ENCODE measurements at regions not wholly inside any gene's neighbourhood (a gene's known extent, or its start where the extent isn't known, plus 50 kb on each side); places are given as distances from the start of the nearest gene placed in this dataset.
"Not testable (repeated sequence)": the region's sequence is repeated elsewhere in the genome, so short reads cannot be mapped to it uniquely, and the experiment has no call there.

DNA sequence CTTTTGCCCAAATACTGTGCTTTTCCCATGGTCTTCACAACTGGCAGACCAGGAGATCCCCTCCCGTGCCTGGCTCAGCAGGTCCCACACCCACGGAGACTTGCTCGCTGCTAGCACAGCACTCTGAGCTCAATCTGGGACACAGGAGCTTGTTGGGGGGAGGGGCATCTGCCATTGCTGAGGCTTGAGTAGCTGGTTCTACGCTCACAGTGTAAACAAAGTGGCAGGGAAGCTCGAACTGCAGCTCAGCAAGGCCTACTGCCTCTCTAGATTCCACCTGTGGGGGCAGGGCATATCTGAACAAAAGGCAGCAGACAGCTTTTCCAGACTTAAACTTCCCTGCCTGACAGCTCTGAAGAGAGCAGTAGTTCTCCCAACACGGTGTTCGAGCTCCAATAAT, 251.6 kb upstream of the PCDH18 start:
- H3K27ac Mint-ChIP-seq; DNase-seq (ENCODE audit: low spot score); H3K4me1 Mint-ChIP-seq (ENCODE audit: low read depth in 2 of 2); H3K27me3 Mint-ChIP-seq; ATAC-seq; H3K4me3 Mint-ChIP-seq: not testable (repeated sequence)
- Mint-ChIP-seq H3K36me3 (peaks cover 12% of the 10 kb centered on the region), H3K9me3 (peaks cover 28% of the 10 kb centered on the region)

DNA sequence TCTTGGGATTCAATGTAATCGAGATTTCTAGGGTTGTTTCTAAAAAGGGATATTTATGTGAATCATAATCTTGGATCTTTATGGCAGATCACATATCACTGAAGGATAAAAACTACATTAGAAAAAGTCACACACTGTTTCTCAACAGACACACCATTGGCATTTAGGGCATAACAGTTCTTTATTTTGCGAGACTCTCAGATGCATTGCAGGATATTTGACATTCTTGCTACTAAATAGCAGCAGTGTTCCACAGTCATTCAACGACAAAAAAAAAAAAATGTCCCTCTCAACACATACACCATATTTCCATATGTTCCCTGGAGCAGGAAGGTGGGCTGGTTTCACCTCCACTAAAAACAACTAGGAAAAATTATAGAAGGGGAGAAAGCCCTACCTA, 243.4 kb upstream of the PCDH18 start:
- Mint-ChIP-seq H3K27ac (no peak overlapping the region), H3K4me1 (ENCODE audit: low read depth in 2 of 2) (no peaks in the 10 kb centered on the region), H3K9me3 (peaks cover 8% of the 10 kb centered on the region), H3K36me3 (no peaks in the 10 kb centered on the region), H3K27me3 (no peaks in the 10 kb centered on the region), H3K4me3 (no peak overlapping the region)
- ATAC-seq, result no peak
- no peak for DNase-seq (ENCODE audit: low spot score)

DNA sequence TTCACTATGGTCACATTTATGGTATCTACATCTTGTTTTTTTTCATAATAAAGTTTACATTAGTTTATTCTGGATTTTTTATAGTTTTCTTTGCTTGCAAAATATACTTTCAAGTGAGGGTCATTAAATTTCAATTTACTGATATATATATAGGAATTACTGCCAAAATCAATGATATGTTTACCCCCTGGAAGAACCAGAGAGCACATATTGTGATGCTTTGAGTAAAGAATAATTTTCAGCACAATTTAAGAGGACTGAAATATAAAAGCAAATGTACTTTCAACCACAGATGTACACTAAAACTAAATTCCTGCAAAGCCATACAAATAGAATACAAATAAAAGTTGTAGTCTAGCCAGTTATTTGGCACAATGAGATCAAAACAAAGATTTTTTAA, 242.2 kb upstream of the PCDH18 start:
- DNase-seq (ENCODE audit: low spot score) (no peak), ATAC-seq (no peak)
- H3K9me3 Mint-ChIP-seq, result peaks cover 13% of the 10 kb centered on the region
- no peak overlapping the region for H3K27ac Mint-ChIP-seq
- no peaks in the 10 kb centered on the region for H3K27me3 Mint-ChIP-seq
- H3K4me1 Mint-ChIP-seq (ENCODE audit: low read depth in 2 of 2), result no peaks in the 10 kb centered on the region
- H3K4me3 Mint-ChIP-seq, result no peak overlapping the region
- no peaks in the 10 kb centered on the region for H3K36me3 Mint-ChIP-seq

DNA sequence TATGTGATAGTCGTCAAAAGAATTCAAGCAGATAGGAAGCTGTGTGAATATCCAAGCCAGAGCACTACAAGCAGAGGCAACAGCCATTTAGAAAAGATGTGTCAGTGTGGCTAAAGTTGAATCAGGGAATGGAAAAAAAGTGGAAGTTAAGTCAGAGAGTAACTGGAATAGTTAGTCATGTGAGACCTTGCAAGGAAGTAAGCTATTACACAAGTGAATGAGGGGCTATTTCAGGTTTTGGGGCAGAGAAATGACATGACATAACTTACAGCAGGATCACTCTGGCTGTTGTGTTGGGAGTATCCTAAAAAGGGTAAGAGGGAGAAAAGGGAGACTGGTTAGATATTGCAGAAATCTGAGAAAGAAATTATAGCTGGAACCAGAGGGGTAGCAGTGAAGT, 236.6 kb upstream of the PCDH18 start:
- no peaks in the 10 kb centered on the region for H3K4me1 Mint-ChIP-seq (ENCODE audit: low read depth in 2 of 2)
- no peaks in the 10 kb centered on the region for H3K27me3 Mint-ChIP-seq
- peaks cover 17% of the 10 kb centered on the region for H3K9me3 Mint-ChIP-seq
- DNase-seq (ENCODE audit: low spot score) (no peak), ATAC-seq (no peak)
- H3K4me3 Mint-ChIP-seq, result no peak overlapping the region
- no peak overlapping the region for H3K27ac Mint-ChIP-seq
- peaks cover 6% of the 10 kb centered on the region for H3K36me3 Mint-ChIP-seq

DNA sequence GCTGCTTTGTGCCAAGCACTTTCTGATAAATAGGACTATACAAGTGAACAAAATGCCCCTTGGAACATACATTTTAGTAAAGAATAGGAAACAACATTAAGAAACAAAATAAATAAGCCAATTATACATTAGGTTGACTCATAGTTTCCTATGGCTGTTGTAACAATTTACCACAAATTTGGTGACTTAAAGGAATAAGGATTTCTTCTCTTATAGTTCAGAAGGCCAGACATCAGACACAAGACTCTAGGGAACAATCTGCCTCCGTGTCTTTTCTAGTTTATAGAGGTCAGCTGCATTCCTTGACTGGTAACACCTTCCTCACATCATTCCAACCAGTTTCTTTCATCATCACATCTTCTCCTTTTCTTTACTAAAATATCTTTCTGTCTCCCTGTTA, 235.9 kb upstream of the PCDH18 start:
- Mint-ChIP-seq H3K36me3 (peaks cover 6% of the 10 kb centered on the region), H3K4me3 (no peak overlapping the region), H3K9me3 (peaks cover 18% of the 10 kb centered on the region), H3K4me1 (ENCODE audit: low read depth in 2 of 2) (no peaks in the 10 kb centered on the region), H3K27me3 (no peaks in the 10 kb centered on the region), H3K27ac (no peak overlapping the region)
- ATAC-seq, result no peak
- no peak for DNase-seq (ENCODE audit: low spot score)

DNA sequence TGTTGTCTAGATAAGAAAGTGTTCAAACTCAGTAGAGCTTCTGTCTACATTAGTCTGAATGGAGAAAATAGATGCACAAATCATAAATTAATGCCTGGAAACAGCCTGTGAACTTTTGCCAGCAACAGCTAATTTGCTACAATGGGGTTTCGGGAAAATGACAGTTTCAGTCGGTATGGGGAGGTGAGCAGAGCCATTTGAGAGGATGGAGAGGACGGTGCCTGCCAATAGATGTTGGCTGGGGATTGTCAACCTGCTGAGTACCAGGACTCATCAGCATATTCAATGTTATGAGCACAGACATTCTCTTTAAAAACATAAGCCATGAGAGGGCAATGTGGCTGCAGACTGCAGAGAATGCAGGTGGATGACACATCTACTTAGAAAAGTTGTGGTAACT, 230.3 kb upstream of the PCDH18 start:
- DNase-seq (ENCODE audit: low spot score) (no peak), ATAC-seq (no peak)
- Mint-ChIP-seq H3K4me3 (no peak overlapping the region), H3K27me3 (no peaks in the 10 kb centered on the region), H3K9me3 (peaks cover 9% of the 10 kb centered on the region), H3K4me1 (ENCODE audit: low read depth in 2 of 2) (no peaks in the 10 kb centered on the region), H3K27ac (no peak overlapping the region), H3K36me3 (no peaks in the 10 kb centered on the region)

- H3K4me1 Mint-ChIP-seq (ENCODE audit: low read depth in 2 of 2), result no peaks in the 10 kb centered on the region
- H3K36me3 Mint-ChIP-seq, result peaks cover 6% of the 10 kb centered on the region
- no peak for ATAC-seq
These were observed 222.6 kb upstream of the PCDH18 start for GRCh38 chr4:137754652-137755471.

DNA sequence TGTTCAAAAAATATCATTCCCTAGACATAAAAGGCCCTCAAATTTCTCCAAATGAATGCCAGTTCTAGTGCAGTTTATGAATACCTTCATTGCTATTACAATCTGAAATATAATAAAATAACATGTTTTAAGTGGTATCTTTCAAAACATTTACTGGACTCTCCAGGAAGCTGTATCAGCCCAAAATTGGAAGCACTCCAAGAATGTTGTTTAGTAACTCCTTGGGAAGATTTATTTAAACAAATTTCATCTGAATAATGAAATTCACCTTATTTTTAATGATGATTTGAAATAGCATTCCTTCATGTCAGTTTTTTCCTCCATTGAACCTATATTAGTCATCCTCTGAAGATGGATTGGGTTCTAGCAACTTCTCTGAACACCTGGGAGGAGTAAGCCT, 217.2 kb upstream of the PCDH18 start:
- no peak for ATAC-seq
- no peak for DNase-seq (ENCODE audit: low spot score)
- Mint-ChIP-seq H3K27ac (no peak overlapping the region), H3K9me3 (peaks cover 15% of the 10 kb centered on the region), H3K36me3 (peaks cover 6% of the 10 kb centered on the region), H3K27me3 (no peaks in the 10 kb centered on the region), H3K4me3 (no peak overlapping the region), H3K4me1 (ENCODE audit: low read depth in 2 of 2) (no peaks in the 10 kb centered on the region)

More at GRCh38 chr4:137754652-137755471, 222.6 kb upstream of the PCDH18 start:
- Mint-ChIP-seq H3K9me3 (peaks cover 12% of the 10 kb centered on the region), H3K27me3 (no peaks in the 10 kb centered on the region), H3K4me3 (no peak overlapping the region), H3K27ac (no peak overlapping the region)
- no peak for DNase-seq (ENCODE audit: low spot score)

DNA sequence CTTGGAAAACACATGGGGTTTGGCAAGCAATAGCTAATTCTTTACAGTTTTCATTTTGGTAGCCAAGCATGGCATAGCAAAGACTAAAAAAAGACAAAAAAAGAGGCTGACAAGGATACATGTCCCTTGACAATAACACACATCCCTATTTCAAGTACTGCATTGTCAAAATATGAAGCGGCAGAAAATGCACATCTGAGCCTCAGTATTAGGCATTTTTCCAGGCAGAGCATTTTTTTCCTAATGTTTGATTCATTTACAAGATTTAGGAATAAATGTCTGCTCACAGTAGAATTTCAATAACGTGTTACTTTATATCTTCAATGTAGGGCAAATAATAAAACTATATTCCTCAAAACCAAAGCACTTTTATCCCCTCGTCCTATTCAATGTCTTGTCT, 216.3 kb upstream of the PCDH18 start:
- Mint-ChIP-seq H3K4me1 (ENCODE audit: low read depth in 2 of 2) (no peaks in the 10 kb centered on the region), H3K4me3 (no peak overlapping the region), H3K36me3 (peaks cover 6% of the 10 kb centered on the region), H3K27me3 (no peaks in the 10 kb centered on the region), H3K27ac (no peak overlapping the region), H3K9me3 (peaks cover 18% of the 10 kb centered on the region)
- no peak for ATAC-seq
- DNase-seq (ENCODE audit: low spot score), result no peak

DNA sequence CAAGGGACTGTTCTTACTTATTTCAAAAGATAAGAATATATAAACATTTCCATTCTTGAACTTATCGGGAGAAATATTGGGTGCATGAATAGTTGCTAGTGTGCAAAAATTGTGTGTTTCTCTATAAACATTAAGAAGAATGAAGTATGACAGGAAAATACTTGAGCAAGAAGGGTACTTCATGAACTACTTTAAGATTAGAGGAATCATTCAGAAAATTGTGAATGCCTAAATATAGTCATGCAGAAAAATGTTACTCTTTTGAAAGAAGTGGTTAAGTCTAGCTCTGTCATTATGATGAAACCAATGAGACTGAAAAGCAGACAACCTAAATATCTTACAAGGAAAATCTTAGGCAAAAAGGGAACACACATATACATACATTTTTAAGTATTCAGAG, 207.8 kb upstream of the PCDH18 start:
- peaks cover 3% of the 10 kb centered on the region for H3K9me3 Mint-ChIP-seq
- no peak for DNase-seq (ENCODE audit: low spot score)
- ATAC-seq, result no peak
- no peaks in the 10 kb centered on the region for H3K27me3 Mint-ChIP-seq
- H3K4me3 Mint-ChIP-seq, result no peak overlapping the region
- no peaks in the 10 kb centered on the region for H3K36me3 Mint-ChIP-seq
- no peak overlapping the region for H3K27ac Mint-ChIP-seq
- H3K4me1 Mint-ChIP-seq (ENCODE audit: low read depth in 2 of 2), result no peaks in the 10 kb centered on the region

DNA sequence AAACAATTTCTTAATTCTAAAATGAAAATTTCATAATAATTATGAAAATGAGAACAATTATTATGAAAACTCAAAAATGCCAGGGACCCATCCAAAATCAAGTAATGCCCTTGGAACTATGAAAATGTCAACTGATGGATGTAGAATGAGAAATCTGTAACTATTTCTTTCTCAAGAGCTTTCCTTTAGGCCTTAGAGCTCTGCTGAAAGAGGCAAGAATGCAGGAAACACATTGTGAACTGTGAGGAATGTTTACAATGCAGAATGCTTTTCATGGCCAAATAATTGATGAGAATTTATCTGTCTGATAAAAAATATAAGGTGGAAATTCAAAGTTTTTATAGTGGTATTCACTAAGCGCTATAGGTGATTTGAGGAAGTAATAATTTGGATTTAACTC, 207.1 kb upstream of the PCDH18 start:
- H3K27ac Mint-ChIP-seq, result no peak overlapping the region
- no peak for DNase-seq (ENCODE audit: low spot score)
- no peak for ATAC-seq
- H3K4me1 Mint-ChIP-seq (ENCODE audit: low read depth in 2 of 2), result no peaks in the 10 kb centered on the region
- peaks cover 6% of the 10 kb centered on the region for H3K9me3 Mint-ChIP-seq
- H3K36me3 Mint-ChIP-seq, result no peaks in the 10 kb centered on the region
- H3K27me3 Mint-ChIP-seq, result no peaks in the 10 kb centered on the region
- no peak overlapping the region for H3K4me3 Mint-ChIP-seq

DNA sequence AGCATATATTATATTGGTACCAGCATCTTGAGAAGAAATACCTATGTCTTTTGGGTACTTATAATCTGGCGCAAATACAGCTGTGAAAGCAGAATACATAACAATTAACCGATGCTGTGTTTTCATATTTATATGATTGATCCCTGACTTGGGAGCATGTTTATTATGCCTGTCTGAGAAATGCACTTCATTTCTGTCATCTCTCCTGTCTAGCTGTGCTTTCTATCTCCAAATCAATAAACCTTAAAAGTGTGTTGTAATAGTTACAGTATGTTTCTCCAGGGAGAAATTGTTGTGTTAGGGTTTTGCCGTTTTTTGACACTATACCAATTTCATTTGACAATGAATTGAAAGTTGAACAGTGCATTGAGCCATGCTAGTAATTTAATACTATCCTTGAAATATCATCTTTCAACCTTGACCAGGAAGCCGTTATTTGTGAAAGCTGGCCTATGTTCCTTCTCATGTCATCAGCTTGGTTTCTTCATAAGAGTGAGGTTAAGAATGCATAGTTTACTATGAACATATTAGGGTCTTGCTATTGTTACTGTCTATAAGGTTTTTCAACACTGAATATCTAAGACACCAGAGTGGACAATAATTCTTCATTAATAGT, 206.2 kb upstream of the PCDH18 start:
- H3K9me3 Mint-ChIP-seq, result peaks cover 4% of the 10 kb centered on the region
- H3K4me3 Mint-ChIP-seq, result no peak overlapping the region
- H3K27ac Mint-ChIP-seq, result no peak overlapping the region
- H3K4me1 Mint-ChIP-seq (ENCODE audit: low read depth in 2 of 2), result no peaks in the 10 kb centered on the region
- H3K27me3 Mint-ChIP-seq, result no peaks in the 10 kb centered on the region
- no peaks in the 10 kb centered on the region for H3K36me3 Mint-ChIP-seq
- DNase-seq (ENCODE audit: low spot score), result no peak
- ATAC-seq, result no peak

DNA sequence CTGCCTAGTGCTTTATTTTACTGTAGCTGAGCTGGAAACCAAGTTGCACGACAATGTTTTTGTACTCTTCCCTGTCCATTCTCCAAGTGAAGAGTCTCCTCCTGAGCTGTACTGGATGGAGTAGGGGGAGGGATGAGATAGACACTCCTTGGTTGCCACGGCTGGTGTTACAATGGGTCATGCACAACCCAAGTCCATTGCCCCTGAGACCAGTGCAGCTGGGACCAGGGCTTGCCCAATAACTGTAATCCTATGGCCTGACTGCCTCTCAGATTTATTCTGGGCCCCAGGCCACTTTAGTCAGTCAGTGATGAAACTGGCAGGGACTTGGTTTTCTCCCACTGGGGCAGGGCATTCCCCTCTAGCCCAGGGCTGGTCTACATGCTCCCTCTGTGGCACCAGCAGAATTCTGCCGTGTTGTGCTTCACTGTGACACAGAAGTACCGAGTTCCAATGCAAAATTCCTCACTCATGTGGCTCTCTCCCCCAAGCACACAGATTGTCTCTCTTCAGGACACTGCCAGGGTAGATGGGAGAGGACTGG, 203.3 kb upstream of the PCDH18 start:
- no peaks in the 10 kb centered on the region for H3K27me3 Mint-ChIP-seq
- no peaks in the 10 kb centered on the region for H3K4me1 Mint-ChIP-seq (ENCODE audit: low read depth in 2 of 2)
- ATAC-seq, result no peak
- no peak overlapping the region for H3K4me3 Mint-ChIP-seq
- H3K36me3 Mint-ChIP-seq, result no peaks in the 10 kb centered on the region
- no peak overlapping the region for H3K27ac Mint-ChIP-seq
- peaks cover 10% of the 10 kb centered on the region for H3K9me3 Mint-ChIP-seq
- DNase-seq (ENCODE audit: low spot score), result no peak
